Activated CD4-positive, alpha-beta T cell treated with anti-CD3 and anti-CD28 coated beads for 36 hours (primary cell): ENCODE measurements at regions not wholly inside any gene's neighbourhood (a gene's known extent, or its start where the extent isn't known, plus 50 kb on each side); places are given as distances from the start of the nearest gene placed in this dataset.
A peak's percentile ranks its signal among the peaks of the same experiment; 100 is the strongest.

ENCODE experiments used
- ATAC-seq: fragments of 200-7000 bp; cut with Tn5 transposase; one replicate; pipeline ENCODE4 v1.10.0; 2021; ENCODE audit warnings: mild to moderate bottlenecking, moderate library complexity
- CTCF ChIA-PET: fragments of 350-600 bp; sonication (Branson Sonifier 250); formaldehyde crosslinking; loops from one replicate; lab custom pipeline; 2021; ENCODE audit warnings: antibody characterized with exemption; lab: Charles Lee
- POLR2A ChIA-PET: fragments of 350-600 bp; sonication (Branson Sonifier 250); formaldehyde crosslinking; loops from one replicate; lab custom pipeline; 2021; ENCODE audit warnings: antibody characterized with exemption, inconsistent platforms; lab: Charles Lee
- DNase-seq: peaks from one replicate; pipeline ENCODE4 v3.0.0-alpha.2; 2020
- H3K27ac Mint-ChIP-seq: one replicate; pipeline ENCODE4 v1.8.0; 2021; ENCODE audit warnings: mixed read lengths
- H3K27me3 Mint-ChIP-seq: one replicate; pipeline ENCODE4 v1.8.0; 2021; ENCODE audit warnings: mixed read lengths
- H3K36me3 Mint-ChIP-seq: one replicate; pipeline ENCODE4 v1.8.0; 2021; ENCODE audit warnings: low read depth, mixed read lengths
- H3K4me1 Mint-ChIP-seq: one replicate; pipeline ENCODE4 v1.8.0; 2021; ENCODE audit warnings: mixed read lengths
- H3K4me3 Mint-ChIP-seq: one replicate; pipeline ENCODE4 v1.8.0; 2021; ENCODE audit warnings: mild to moderate bottlenecking, moderate library complexity, mixed read lengths
- H3K9me3 Mint-ChIP-seq: one replicate; pipeline ENCODE4 v1.8.0; 2021; ENCODE audit warnings: low read depth, mixed read lengths
- intact Hi-C, 2 experiments: fragments of 100-400 bp; cut with DNase I in 1 of 2; cut with micrococcal nuclease in 1 of 2; formaldehyde crosslinking; loops; one replicate each; pipeline versions ENCODE4 v1.14.2 to v1.15.1; 2022 to 2024; cut with DNase I, micrococcal nuclease

- Mint-ChIP-seq H3K27ac (no peak overlapping the region), H3K4me1 (peaks cover 3% of the 10 kb centered on the region), H3K4me3 (no peak overlapping the region), H3K9me3 (no peaks in the 10 kb centered on the region), H3K27me3 (peaks cover 1% of the 10 kb centered on the region), H3K36me3 (no peaks in the 10 kb centered on the region)
- CTCF ChIA-PET, result interaction anchor here (0.6 kb wide), 1 partner anchor 118 kb away, joined by 4 read pairs; no protein-coding TSS in a partner anchor
- DNase-seq (no peak), ATAC-seq (no peak)
- intact Hi-C loops, result loop anchor here in 1 of 2 experiments (10.0 kb wide), 1 partner anchor 115 kb away; no protein-coding TSS in a partner anchor
- POLR2A ChIA-PET, result no interaction called here
Observed at GRCh38 chr9:20219437-20219836, 402.9 kb downstream of the MLLT3 start.

DNA sequence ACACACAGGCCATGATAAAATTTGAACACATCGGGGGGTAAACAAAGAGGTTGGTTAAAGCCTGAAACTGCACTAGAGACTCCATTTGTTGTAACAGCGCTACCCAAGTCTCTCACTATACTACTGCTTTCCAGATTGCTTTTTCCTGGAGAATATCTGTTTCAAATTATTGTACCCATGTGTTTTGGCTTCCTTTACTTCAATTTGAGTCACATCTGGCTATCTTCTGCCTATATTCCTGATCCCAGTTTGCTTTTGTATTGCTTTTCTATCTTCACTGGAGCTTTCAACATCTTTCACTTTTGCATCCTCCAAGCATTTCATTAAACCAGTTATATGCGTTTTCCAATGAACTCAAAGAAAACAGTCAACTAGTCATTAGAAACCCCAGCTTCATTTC, 404.7 kb downstream of the MLLT3 start:
- ChIA-PET CTCF (interaction anchor here (1.0 to 1.1 kb wide), 2 partner anchors 9 to 11 kb away, joined by 3 to 4 read pairs; no protein-coding TSS in a partner anchor), POLR2A (no interaction called here)
- Mint-ChIP-seq H3K36me3 (no peaks in the 10 kb centered on the region), H3K9me3 (no peaks in the 10 kb centered on the region), H3K4me1 (peaks cover 3% of the 10 kb centered on the region), H3K27me3 (peaks cover 1% of the 10 kb centered on the region), H3K27ac (no peak overlapping the region), H3K4me3 (no peak overlapping the region)
- ATAC-seq (no peak), DNase-seq (no peak)
- intact Hi-C loops, result loop anchor here in 1 of 2 experiments (10.0 kb wide), 1 partner anchor 117 kb away; no protein-coding TSS in a partner anchor

DNA sequence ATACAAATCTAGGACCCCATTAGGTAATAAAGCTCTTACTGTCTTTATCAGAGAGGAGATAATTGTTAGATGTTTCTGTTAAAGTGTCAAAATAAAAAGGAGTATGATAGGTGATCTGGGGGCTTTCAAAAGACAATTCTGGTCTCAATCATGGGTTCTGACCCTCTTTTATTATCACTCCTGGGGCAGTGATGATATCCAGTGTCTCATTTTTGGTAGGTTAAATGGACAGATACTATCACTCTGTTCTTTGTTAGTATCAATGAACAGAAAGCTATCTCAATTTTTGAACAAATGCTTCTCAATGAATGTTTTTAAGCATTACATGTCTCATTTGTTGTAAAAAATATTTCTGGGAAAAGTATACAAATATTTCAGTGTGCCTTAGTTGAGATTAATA, 405.9 kb downstream of the MLLT3 start:
- POLR2A ChIA-PET, result no interaction called here
- ATAC-seq (no peak), DNase-seq (no peak)
- Mint-ChIP-seq H3K9me3 (no peaks in the 10 kb centered on the region), H3K4me3 (no peak overlapping the region), H3K4me1 (peaks cover 3% of the 10 kb centered on the region), H3K27ac (no peak overlapping the region), H3K27me3 (peaks cover 1% of the 10 kb centered on the region), H3K36me3 (no peaks in the 10 kb centered on the region)
- intact Hi-C loops, result loop anchor here in 1 of 2 experiments (10.0 kb wide), 1 partner anchor 118 kb away; no protein-coding TSS in a partner anchor
- CTCF ChIA-PET, result no interaction called here

DNA sequence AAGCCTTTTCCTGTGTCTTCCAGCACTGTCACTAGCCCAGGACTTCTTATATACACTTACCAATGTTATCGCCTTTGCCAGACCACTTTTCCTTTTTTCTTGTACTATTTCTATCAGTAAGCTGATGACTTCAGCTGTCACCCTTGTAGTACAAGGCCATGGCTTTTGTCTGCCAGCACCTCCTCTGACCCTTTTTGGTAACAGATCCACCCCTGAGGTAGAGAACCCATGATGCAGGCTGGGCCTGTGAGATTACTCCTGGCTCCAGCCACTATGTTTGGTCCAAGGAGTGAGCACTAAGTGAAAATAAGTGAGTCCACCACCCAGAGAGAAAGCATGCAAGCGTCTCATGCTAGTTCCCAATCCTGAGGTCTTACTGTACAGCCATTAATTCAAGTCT, 406.7 kb downstream of the MLLT3 start:
- ChIA-PET POLR2A (interaction anchor here (0.8 kb wide), 1 partner anchor 27 kb away, joined by 3 read pairs; no protein-coding TSS in a partner anchor), CTCF (interaction anchor here (0.6 to 1.1 kb wide), 4 partner anchors 12 to 208 kb away, joined by 3 read pairs; no protein-coding TSS in a partner anchor)
- ATAC-seq, result no peak
- H3K27ac Mint-ChIP-seq, result no peak overlapping the region
- H3K4me1 Mint-ChIP-seq, result no peaks in the 10 kb centered on the region
- H3K9me3 Mint-ChIP-seq, result no peaks in the 10 kb centered on the region
- H3K4me3 Mint-ChIP-seq, result no peak overlapping the region
- DNase-seq, result no peak
- no peaks in the 10 kb centered on the region for H3K27me3 Mint-ChIP-seq
- intact Hi-C loops, result loop anchor here in 1 of 2 experiments (10.0 kb wide), 1 partner anchor 119 kb away; no protein-coding TSS in a partner anchor
- no peaks in the 10 kb centered on the region for H3K36me3 Mint-ChIP-seq

GRCh38 chr9:20212806-20213205, 409.5 kb downstream of the MLLT3 start:
- H3K36me3 Mint-ChIP-seq, result no peaks in the 10 kb centered on the region
- H3K4me1 Mint-ChIP-seq, result peaks cover 25% of the 10 kb centered on the region
- ATAC-seq, result no peak
- H3K9me3 Mint-ChIP-seq, result no peaks in the 10 kb centered on the region
- POLR2A ChIA-PET, result no interaction called here
- no peak for DNase-seq
- H3K27ac Mint-ChIP-seq, result no peak overlapping the region
- intact Hi-C loops, result loop anchor here in 1 of 2 experiments (10.0 kb wide), 1 partner anchor 122 kb away; no protein-coding TSS in a partner anchor
- CTCF ChIA-PET, result no interaction called here
- no peaks in the 10 kb centered on the region for H3K27me3 Mint-ChIP-seq
- H3K4me3 Mint-ChIP-seq, result no peak overlapping the region

- CTCF ChIA-PET, result interaction anchor here (0.6 to 1.4 kb wide), 7 partner anchors 8 to 210 kb away, joined by 3 to 4 read pairs (median 3); no protein-coding TSS in a partner anchor
- peaks cover 25% of the 10 kb centered on the region for H3K4me1 Mint-ChIP-seq
- POLR2A ChIA-PET, result interaction anchor here (0.6 to 1.5 kb wide), 5 partner anchors 45 to 1413 kb away, joined by 3 read pairs; no protein-coding TSS in a partner anchor
- H3K4me3 Mint-ChIP-seq, result peak overlapping the region; percentile 31
- intact Hi-C loops, result loop anchor here (1.0 to 10.0 kb wide), 10 partner anchors 111 to 823 kb away; partner anchors contain the start of genes FOCAD (in 1 of the 2), HACD4 (in 1 of the 2) and MLLT3 (in 1 of the 2)
- ATAC-seq (peak; percentile 79), DNase-seq (peak; percentile 77)
- no peaks in the 10 kb centered on the region for H3K36me3 Mint-ChIP-seq
- no peaks in the 10 kb centered on the region for H3K9me3 Mint-ChIP-seq
- no peaks in the 10 kb centered on the region for H3K27me3 Mint-ChIP-seq
- peak overlapping the region; percentile 84 for H3K27ac Mint-ChIP-seq
Observed at GRCh38 chr9:20209391-20210340, 412.6 kb downstream of the MLLT3 start.

GRCh38 chr9:20208961-20209371, 413.3 kb downstream of the MLLT3 start:
- peaks cover 25% of the 10 kb centered on the region for H3K4me1 Mint-ChIP-seq
- DNase-seq, result no peak

DNA sequence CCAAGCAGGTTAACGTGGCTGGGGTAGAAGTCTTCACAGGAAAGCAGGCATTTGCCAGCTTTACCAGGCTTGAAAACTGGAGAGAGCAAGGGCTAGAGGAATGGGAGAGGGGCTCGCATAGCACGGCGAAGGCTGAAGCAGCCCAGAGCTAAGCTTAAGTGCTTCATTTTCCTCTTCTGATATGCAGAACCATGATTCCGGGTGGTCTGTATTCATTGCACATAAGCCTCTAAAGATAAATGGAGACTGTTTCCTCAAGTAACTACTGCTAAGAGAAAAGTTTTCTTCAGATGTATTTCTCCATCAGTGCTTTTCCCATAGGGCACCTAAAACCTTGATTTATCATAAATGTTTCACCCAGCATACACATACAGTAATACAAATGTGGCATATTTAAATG, 414.1 kb downstream of the MLLT3 start:
- DNase-seq (no peak), ATAC-seq (no peak)
- ChIA-PET POLR2A (interaction anchor here (0.6 to 1.5 kb wide), 4 partner anchors 47 to 209 kb away, joined by 3 read pairs; no protein-coding TSS in a partner anchor), CTCF (interaction anchor here (0.9 to 1.4 kb wide), 2 partner anchors 10 to 35 kb away, joined by 3 to 4 read pairs; no protein-coding TSS in a partner anchor)
- no peaks in the 10 kb centered on the region for H3K36me3 Mint-ChIP-seq
- H3K27me3 Mint-ChIP-seq, result no peaks in the 10 kb centered on the region
- no peaks in the 10 kb centered on the region for H3K9me3 Mint-ChIP-seq
- H3K4me3 Mint-ChIP-seq, result no peak overlapping the region
- H3K4me1 Mint-ChIP-seq, result peaks cover 25% of the 10 kb centered on the region
- H3K27ac Mint-ChIP-seq, result no peak overlapping the region
- intact Hi-C loops, result loop anchor here in 1 of 2 experiments (2.0 to 5.0 kb wide), 8 partner anchors 113 to 824 kb away; partner anchors contain the start of genes FOCAD, HACD4 and MLLT3

More at GRCh38 chr9:20208961-20209371, 413.3 kb downstream of the MLLT3 start:
- no peaks in the 10 kb centered on the region for H3K9me3 Mint-ChIP-seq
- H3K27me3 Mint-ChIP-seq, result no peaks in the 10 kb centered on the region
- H3K36me3 Mint-ChIP-seq, result no peaks in the 10 kb centered on the region
- H3K27ac Mint-ChIP-seq, result peak overlapping the region; percentile 80
- ATAC-seq, result peak; percentile 82
- ChIA-PET POLR2A (interaction anchor here (0.6 to 1.5 kb wide), 5 partner anchors 46 to 209 kb away, joined by 3 read pairs; no protein-coding TSS in a partner anchor), CTCF (interaction anchor here (0.6 to 1.4 kb wide), 8 partner anchors 9 to 1808 kb away, joined by 3 to 4 read pairs (median 3); no protein-coding TSS in a partner anchor)
- H3K4me3 Mint-ChIP-seq, result no peak overlapping the region
- intact Hi-C loops, result loop anchor here (1.0 to 5.0 kb wide), 9 partner anchors 112 to 823 kb away; partner anchors contain the start of genes FOCAD (in 1 of the 2), HACD4 (in 1 of the 2) and MLLT3 (in 1 of the 2)

- POLR2A ChIA-PET, result no interaction called here
- no peak overlapping the region for H3K4me3 Mint-ChIP-seq
- no peaks in the 10 kb centered on the region for H3K36me3 Mint-ChIP-seq
- no peak for DNase-seq
- intact Hi-C loops, result loop anchor here in 1 of 2 experiments (5.0 kb wide), 2 partner anchors 280 to 825 kb away; partner anchors contain the start of gene HACD4
- no peaks in the 10 kb centered on the region for H3K9me3 Mint-ChIP-seq
- CTCF ChIA-PET, result no interaction called here
- H3K27ac Mint-ChIP-seq, result no peak overlapping the region
- no peak for ATAC-seq
- H3K27me3 Mint-ChIP-seq, result peaks cover 3% of the 10 kb centered on the region
- peaks cover 29% of the 10 kb centered on the region for H3K4me1 Mint-ChIP-seq
Observed at GRCh38 chr9:20207176-20207575, 415.1 kb downstream of the MLLT3 start.

DNA sequence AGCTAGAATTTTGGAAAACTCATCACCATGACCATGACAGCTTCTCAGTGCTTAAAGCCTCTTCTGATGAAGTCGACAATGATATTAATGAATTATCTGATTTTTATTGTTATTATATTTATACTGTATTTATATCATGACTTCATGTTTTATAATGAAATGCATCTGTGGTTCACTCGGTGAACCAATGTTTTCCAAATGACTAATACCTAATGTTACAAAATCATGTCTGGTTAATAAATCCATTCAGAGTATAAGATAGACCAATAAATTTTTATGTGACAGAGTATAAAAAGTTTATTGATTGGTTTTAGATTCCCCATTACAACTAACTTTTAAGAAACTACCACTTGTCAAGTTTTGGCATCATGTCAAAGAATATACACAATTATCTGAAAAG, 416.5 kb downstream of the MLLT3 start:
- H3K36me3 Mint-ChIP-seq, result no peaks in the 10 kb centered on the region
- CTCF ChIA-PET, result no interaction called here
- intact Hi-C loops, result loop anchor here in 1 of 2 experiments (5.0 kb wide), 2 partner anchors 279 to 826 kb away; partner anchors contain the start of gene HACD4
- no peak for ATAC-seq
- H3K27me3 Mint-ChIP-seq, result peaks cover 4% of the 10 kb centered on the region
- H3K27ac Mint-ChIP-seq, result no peak overlapping the region
- no peaks in the 10 kb centered on the region for H3K9me3 Mint-ChIP-seq
- POLR2A ChIA-PET, result no interaction called here
- no peak for DNase-seq
- peaks cover 32% of the 10 kb centered on the region for H3K4me1 Mint-ChIP-seq
- H3K4me3 Mint-ChIP-seq, result no peak overlapping the region
